ENCODE measurements at regions not wholly inside any gene's neighbourhood (a gene's known extent, or its start where the extent isn't known, plus 50 kb on each side); places are given as distances from the start of the nearest gene placed in this dataset.

- TF ChIP-seq CTCF (tag by site-specific recombination; IDR thresholded peaks at IDR 0.05) (no peak), ZNF571 (tag by site-specific recombination; IDR thresholded peaks at IDR 0.05) (no peak), ZNF274 (IDR thresholded peaks at IDR 0.05; ENCODE audit: low read length) (no peak), ZNF274 (tag by site-specific recombination; IDR thresholded peaks at IDR 0.05; ENCODE audit: borderline replicate concordance) (no peak), ZNF394 (tag by site-specific recombination; IDR thresholded peaks at IDR 0.05; ENCODE audit: borderline replicate concordance) (no peak), ZFP41 (tag by site-specific recombination; IDR thresholded peaks at IDR 0.05; ENCODE audit: borderline replicate concordance) (no peak), ZNF280D (tag by site-specific recombination; IDR thresholded peaks at IDR 0.05) (no peak), ZNF292 (tag by site-specific recombination; IDR thresholded peaks at IDR 0.05; ENCODE audit: borderline replicate concordance, low read depth) (no peak), ZNF335 (tag by site-specific recombination; conservative IDR thresholded peaks at IDR 0.05) (no peak)
Measured at GRCh38 chr22:48459259-48459658, 1368.4 kb downstream of the BRD1 start.
